Caki2 (cell line): ENCODE measurements at regions not wholly inside any gene's neighbourhood (a gene's known extent, or its start where the extent isn't known, plus 50 kb on each side); places are given as distances from the start of the nearest gene placed in this dataset.
"Not testable (repeated sequence)": the region's sequence is repeated elsewhere in the genome, so short reads cannot be mapped to it uniquely, and the experiment has no call there.

Source experiments
- DNase-seq: peaks from one replicate; pipeline ENCODE4 v3.0.0-alpha.2; 2015; ENCODE audit warnings: low read depth
- in situ Hi-C: cut with HindIII; loops from 2 replicates; pipeline ENCODE4 v1.10.0; 2016; ENCODE audit warnings: low sequenced_read_pairs, low pct_unique_long_range_greater_than_20kb, mixed read lengths

DNA sequence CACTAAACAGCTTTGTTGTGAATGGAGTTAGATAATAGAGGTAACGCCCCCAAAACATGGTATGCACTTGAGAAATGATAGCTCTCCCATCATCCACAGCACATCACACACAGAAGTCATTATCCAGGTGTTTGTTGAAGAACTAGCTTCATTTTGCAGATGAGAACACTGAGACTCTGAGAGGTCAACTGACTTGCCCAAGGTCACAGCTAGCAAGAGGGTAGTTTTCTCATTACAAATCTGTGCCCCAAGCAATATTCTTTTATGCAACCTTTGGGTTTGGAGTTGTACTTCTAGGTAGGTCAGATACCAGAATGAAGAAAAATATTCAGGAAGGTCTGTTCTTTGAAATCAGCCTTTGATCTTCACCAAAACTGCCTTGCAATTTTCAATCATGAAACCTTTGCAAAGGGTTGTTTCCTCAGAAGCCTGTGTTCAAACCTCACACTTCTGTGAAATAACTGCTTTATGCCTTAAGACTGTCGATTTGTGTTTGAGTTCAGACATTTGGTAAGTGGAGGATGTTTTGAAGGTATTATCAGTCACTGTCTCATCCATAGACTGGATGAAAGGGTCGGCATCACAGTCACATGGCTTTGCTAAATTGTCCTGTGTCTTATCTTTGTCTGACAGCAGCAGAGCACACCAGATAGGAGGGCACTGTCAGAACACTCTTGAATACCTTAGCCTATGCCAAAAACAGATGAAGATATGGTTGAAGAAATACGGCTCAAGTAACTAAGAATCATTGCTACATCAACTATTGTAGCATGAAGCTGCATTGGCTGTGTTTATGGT is 233.2 kb upstream of the BTG1 start:
- DNase-seq, result no peak
- in situ Hi-C loops, result no loop called here

DNA sequence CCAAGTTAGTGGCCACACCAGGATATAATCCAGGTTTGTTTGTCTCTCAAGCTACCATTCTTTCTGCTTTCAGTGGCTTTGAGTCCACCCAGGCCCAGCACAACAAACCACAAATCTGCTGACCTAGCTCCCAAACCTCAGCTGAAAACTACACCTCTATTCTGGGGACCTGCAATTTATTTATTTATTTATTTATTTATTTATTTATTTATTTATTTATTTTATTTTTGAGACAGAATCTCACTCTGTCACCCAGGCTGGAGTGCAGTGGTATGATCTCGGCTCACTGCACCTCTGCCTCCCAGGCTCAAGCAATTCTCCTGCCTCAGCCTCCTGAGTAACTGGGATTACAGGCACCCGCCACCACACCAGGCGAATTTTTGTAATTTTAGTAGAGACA is 229.9 kb upstream of the BTG1 start:
- DNase-seq, in situ Hi-C loops: not testable (repeated sequence)

DNA sequence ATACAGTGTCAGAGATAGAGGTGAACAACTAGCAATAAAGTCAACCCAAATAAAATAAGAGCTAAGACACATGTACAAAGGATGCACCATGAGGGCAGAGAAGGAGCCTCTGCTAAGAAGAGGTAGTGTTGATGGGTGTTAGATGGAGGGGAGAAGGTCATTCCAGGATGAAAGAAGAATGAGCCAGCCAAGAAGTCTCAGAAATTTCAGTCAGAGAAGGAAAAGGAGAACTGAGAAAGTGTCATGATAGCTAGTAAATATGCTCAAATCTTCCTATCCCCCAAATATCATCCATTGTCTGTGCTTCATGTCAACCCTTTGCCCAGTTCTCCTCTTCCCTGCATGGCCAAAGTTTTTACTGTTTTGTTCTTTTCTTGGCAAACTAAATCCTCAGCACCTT is 225.2 kb upstream of the BTG1 start:
- no peak for DNase-seq
- in situ Hi-C loops, result no loop called here

DNA sequence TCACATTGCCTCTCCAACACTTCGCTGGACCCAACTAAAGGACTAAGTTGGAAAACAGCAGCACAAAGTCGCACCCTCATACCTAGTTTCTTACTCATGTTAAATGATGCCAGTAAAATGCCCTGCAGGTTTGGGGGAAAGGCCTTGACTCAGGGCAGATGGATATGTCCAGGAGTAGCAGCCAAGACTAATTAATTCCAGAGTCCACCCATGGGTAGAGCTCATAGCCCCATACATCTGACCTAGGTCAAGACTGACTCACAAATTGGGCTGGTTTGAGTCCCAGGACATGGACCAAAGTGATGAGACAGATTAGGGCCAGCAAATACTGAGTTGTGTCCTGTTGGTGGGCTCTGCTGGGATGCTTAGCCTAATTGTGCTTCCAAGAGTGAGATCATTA is 224.0 kb upstream of the BTG1 start:
- peak; percentile 9 for DNase-seq
- in situ Hi-C loops, result no loop called here

DNA sequence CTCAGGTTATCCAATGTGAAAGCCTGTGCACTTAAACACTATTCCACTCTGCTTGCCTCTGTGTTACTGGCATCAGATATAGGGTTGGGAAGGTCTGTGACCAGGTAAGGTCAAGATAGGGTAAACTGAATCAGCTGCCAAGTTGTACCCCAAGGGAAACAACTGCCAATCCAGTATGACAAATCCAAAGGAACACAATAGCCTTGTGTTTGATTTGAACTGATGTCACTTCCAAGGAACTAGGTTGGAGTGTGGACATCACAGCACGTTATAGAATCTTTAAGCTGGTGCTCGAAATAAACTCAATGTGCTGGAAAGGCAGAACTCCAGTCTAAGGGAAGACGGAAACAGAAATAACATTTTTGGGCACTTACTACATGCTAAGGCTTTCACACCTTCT is 223.4 kb upstream of the BTG1 start:
- DNase-seq, result no peak
- in situ Hi-C loops, result no loop called here

DNA sequence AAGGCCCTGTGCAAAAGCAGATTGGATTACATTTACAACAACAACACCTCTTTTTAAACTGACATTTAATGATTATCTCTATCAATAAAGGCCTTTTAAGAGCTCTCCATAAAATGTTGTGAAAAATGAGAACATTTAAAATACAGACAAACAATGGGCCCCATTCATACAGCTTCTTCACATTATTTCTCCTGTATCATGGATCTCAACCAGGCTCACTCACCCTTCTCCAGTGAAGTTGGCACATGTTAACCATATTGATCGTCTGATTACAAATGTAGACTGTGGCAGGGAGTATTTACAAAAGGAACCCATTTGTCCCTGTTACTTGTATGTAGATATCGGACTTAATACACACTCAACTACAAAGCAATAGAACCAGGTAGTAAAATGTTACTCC is 220.2 kb upstream of the BTG1 start:
- DNase-seq, result no peak
- in situ Hi-C loops, result no loop called here

DNA sequence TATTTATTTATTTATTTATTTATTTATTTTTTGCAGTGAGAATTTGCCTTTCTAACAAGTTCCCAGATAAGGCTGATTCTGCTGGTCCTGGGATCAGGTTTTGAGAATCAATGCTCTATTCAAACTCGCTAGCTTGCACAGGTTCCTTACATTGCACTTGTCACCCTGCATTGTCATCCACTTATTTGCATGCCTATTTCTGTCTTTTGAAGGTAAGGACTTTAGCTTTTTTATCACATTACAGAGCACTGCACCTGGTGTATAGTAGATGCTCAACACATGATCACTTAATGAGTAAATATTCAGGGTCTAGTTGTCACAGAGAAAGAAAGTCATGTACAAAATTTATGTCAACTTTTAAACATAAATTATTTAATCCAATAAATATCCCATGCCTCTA is 219.7 kb upstream of the BTG1 start:
- DNase-seq, result no peak
- in situ Hi-C loops, result no loop called here

DNA sequence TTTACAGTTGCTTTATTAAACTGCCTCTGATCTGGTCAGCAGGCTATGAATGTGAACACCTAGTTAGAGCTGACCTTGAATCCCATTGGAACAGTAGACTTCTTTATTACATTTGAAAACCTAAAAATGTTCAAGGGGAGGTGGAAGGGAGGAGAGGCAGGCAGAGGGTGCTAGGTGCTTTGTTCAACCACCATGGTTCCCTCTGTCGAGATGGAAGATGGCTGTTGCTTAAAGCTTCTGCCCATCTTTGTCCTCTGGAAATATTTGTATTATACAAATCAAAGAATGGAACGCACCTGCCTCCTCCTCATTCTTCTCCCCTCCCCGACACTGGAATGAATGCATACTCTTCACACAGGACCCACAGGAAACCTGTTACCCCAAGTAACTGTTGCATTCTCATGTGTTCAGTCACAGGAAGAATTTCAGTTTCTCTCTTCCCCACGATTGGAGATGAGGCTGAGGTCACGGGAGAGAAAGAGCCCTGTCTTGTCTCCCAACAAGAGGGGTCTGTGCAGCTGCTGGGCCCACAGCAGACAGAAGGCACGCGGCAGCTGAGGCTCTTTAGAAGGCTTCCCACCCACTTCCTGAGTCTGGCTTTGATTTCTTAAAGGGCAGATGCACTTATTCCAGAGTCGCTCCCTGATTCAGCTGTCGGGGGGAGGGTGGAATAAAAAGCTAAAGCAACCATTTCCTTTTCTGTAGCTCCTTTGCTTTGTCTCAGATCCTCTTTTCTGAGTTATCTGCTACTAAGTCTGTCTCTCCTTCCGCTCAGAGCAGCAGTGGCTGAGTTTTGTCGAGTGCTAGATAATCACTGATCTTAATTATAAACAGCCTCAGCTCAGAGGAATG is 217.9 kb upstream of the BTG1 start:
- in situ Hi-C loops, result no loop called here
- no peak for DNase-seq

DNA sequence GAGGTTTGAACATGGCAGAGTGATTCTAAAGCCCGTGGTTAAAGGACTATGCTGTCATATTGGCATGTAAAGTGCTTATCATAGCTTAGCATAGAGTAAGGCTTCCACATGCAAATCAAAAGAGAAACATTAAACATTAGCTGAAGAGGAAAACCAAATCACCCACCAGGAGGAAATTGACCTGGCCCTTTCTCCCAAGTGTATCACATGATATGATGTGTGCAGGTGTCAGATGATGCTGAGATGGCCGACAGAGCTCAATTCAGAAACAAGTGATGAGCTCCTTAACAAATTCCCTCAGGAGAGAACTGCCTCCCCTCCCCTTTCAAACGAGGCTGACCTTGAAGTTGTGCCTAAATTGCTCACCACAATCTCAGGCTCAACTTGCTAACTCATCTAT is 217.1 kb upstream of the BTG1 start:
- no peak for DNase-seq
- in situ Hi-C loops, result no loop called here

DNA sequence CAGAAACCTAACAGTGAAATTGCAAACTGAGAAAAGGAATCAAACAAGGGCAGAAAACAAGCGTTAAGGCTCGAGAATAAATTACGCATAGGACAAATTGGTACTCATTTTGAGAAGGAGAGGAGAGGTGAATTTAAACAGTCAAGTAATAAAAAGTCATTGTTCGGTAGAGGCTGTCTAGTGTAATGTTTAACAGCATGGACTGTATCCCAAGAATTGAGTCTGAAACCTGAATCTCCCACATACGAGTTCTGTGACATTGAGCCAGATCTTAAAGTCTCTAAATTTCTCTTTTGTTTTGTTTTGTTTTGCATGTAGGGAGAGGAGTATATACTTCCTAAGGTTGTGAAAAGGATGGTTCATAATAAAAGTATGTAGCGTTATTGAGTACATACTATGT is 216.5 kb upstream of the BTG1 start:
- in situ Hi-C loops, result no loop called here
- DNase-seq, result no peak

DNA sequence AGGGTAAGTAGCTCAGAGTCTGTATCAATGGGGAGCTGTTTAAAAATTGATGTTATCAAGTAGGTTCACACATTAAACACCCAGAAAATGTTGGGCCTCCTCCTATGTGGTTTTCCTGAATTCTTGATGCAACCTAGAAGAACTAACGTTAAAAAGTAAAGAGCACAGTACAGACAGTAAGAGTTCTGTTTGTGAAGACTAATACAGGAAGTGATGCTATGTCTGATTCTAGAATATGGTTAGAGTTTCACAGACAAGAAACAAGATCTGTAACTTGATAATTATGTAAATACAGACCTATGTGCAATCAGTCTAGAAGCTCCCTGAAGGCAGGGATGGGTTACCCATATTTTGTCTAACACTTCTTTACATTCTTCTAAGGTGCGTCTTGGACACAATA is 214.9 kb upstream of the BTG1 start:
- DNase-seq, result no peak
- in situ Hi-C loops, result no loop called here

DNA sequence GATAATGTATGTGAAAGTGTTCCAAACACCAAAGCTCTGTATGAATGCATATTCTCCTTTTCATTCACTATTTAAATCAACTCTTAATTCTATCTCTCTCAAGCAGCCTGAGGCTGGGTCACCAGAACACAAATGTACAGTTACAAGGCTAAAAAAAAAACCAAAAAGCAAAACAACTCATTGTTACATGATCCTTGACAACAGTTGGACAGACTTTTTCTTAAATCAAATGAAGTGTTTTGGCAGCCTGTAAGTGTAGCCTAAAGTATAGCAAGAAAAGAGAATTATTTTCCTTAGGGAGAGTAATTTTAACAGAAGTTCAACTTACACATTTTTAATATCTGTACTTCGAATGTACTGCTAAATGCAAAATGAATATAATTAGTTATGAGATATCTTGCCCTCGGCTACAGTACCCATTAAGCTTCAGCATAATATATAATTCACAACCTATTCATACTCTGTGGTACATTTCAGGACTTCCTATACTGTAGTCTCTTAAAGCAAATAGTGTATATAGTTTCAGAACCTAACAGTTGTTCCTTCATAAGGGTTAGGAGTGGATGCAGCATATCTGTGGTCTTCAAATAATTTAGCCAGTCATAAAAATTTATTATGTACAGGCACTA is 214.0 kb upstream of the BTG1 start:
- no peak for DNase-seq
- in situ Hi-C loops, result no loop called here

DNA sequence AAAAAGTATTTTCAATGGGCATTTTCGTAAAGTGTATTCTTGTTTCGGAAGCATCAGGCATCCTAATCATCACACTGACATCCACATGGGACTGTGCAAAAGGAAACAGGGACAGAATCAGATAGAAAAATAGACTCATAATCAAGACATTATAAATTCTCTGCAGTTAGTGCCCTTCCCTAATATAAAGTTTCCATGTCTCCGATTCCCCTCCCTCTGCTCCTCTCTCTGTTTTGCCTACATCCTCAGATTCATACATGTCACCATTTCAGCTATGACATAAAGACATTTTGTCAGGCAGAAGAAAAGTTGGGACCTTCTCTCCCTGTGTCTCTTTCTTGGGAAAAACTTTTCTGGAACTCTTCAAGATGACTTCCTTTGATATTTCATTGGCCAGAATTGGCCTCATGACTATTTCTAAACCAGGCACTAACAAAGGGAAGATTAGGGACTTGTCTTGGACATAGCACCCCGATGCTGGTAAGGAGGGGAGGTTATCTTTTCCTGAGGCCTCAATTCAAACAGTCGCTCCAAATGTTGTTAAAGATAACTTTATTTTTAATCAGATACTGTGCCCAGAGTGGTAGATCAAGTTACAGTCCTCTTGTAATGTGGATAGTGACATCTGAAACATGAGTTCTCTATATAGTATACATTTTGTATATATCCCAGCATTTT is 212.1 kb upstream of the BTG1 start:
- DNase-seq, result no peak
- in situ Hi-C loops, result no loop called here

DNA sequence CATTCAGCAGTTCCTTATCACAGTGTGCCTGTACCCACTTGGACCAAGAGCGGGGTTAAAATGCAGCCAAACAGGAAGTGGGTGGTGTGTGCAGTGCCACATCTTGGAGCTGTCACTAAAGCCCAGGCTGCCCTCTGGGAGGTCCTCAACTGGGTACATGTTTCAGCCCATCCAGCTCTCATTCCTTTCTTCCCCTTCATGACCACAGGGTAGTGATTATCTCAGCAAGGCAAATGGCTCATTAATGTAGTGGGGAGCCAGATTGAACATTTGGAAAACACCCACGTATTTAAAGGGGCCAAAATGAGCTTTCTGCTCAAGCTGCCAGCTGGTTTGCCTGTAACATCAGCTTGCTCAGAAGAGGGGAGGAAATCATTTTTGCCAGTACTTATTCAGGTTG is 210.8 kb upstream of the BTG1 start:
- DNase-seq, result no peak
- in situ Hi-C loops, result no loop called here

DNA sequence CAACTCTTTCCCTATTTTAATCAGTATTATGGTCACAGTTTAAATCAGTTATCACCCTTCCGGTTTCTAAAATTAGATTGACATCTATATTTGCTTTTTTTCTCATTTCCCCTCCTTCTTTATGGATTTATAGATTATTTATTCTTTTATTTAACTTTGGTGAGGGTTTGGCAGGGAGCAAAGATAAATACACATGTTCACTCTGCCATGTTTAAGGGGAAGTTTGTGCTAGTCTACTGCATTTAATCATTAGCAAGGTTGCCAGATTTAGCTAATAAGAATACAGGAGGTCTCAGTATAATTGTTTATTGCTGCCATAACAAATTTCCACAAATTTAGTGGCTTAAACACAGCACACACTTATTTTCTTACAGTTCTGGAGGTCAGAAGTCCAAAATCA is 204.0 kb upstream of the BTG1 start:
- in situ Hi-C loops, result no loop called here
- DNase-seq, result no peak

DNA sequence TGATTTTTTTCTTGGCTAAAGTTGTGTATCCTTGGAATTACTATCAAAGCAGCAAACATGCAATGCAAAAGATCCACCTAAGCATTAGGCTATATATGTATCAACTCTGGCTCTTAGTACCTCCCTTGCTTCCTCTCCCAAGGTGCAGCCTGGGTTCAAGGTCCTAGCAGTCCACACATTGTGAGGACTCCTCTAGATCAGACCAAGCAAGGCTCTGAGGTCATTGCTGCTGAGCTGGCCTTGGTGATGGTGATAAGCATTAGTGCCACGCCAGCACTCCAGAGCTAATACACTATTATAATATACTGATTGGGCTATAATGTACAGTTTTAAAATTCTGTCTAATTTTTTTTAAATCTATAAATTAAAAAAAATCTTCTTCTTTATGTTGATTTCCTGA is 196.9 kb upstream of the BTG1 start:
- in situ Hi-C loops, result no loop called here
- DNase-seq, result no peak

DNA sequence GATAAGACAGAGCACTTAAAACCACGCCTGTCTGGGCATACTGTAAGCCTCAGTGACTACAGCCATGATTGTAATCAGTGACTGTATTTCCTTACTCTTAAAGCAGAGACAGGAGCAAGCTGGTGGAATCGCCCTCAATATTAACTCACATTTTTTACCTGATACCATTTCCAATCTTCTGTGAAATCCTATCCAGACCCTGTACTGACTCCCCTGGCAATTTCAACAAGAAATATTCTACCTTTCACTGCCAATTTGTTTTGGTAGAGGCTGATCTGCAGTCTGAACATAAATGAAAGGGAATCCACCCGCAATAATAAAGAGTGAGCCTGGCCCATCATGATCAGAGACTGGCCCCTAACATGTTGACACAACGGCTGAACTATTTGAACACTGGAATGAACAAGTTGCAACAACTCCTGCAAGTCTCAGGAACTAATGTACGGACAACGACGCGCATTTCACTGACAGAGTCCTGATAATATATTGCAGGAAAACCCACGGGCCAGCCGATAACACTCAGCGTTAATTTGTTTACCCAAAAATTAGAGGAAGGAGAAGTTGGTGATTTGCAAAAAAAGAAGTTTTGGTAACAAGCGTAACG is 195.5 kb upstream of the BTG1 start:
- in situ Hi-C loops, result no loop called here
- DNase-seq, result no peak

DNA sequence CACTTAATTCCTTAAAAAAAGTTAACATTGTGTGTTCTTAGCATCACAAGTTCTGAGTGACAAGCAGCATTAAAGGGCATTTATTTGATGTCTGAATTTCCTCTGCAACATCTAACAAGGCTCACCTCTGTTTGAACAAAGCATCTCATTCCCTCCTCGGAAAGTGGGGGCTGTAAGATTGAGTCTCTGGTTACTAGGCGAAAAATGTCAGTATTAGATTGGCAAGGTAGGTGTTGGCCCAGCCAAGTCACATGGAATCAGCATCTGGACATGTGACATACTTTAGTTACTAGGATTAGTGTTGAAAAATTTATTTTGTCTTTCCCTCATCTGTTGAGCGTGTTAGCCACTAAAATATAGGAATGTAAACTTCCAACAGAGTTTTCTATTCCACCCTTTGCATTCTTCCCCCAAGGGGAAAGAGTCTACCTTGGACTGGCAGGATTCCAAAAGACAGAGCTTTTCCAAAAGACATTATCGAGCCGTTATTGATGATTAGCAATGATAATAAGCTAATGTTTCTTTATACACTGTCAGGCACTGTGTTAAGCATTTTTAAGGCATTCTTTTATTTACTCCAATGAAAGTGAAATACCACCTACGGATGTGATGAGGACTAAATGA is 194.9 kb upstream of the BTG1 start:
- DNase-seq, result no peak
- in situ Hi-C loops, result no loop called here
